ENCODE measurements at regions not wholly inside any gene's neighbourhood (a gene's known extent, or its start where the extent isn't known, plus 50 kb on each side); places are given as distances from the start of the nearest gene placed in this dataset.
A peak's percentile ranks its signal among the peaks of the same experiment; 100 is the strongest.

DNA sequence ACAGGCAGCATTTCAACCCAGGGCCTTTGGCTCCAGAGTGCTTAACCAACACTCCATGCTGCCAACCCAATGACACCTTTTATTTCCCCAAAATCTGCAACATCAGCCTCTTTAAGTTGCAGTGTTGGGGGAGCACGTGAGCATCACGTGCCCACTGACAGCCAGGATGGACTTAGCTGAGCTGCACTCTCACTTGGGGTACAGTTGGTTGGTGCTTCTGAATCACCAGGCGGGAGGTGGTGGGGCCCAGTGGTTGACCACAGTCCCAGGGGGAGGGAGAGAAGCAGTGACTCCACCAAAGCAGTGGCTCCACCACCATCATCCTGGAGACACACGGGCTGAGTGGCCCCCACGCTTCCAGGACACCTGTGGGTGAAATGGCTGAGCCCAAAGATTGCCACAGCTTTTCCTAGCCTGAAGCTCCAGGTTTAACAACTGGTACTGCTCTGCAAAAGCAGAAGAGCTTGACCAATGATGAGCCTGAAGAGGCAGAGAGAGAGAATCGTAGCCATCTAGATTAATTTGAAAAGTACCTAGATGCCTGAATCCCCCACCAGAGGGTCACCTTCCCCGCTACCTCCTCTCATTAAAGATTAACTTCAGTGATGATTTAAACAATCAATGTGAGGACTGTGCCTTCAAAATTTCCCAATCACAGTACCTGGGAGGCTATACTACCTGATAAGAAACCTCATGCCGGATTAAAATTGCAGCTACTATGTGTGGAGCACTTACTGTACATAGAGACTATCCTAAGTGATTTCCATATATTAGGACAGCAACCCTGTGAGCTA, 193.8 kb downstream of the FOXO1 start:
- DNase-seq, result no peak
- 78 to 85% methylated on average over 5 to 8 of the region's 8 CpGs for WGBS, 2 donors
- intact Hi-C loops (cut with DNase I; ENCODE audit: low total_unique reads), result no loop called here
- no peak for TF ChIP-seq POLR2A (IDR thresholded peaks at IDR 0.05)
- no peak for TF ChIP-seq CTCF (IDR thresholded peaks at IDR 0.05)
- Histone ChIP-seq H3K27me3 (no peaks in the 10 kb centered on the region), H3K36me3 (ENCODE audit: low read depth, missing control alignments) (no peaks in the 10 kb centered on the region), H3K4me3 (no peak overlapping the region), H3K9me3 (no peaks in the 10 kb centered on the region), H3K4me1 (peaks cover 4% of the 10 kb centered on the region), H3K27ac (no peak overlapping the region)

DNA sequence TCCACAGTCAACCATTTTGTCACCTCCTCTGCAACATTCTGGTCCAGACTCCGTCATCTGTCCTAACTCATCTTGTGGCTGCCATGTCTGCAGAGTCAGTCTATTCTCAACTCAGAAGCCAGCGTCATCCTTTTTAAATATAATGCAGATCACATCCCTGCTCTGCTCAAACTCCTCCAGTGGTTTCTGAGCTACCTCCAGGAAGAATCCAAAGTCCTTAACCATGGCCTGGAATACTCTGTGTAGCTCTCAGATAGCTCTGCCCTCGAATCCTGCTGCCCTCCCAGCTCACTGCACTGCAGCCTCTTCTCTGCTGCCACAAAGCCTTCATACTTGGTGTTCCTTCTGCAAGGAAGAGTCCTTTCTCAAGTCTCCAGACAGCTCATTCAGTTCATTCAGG, 190.8 kb downstream of the FOXO1 start:
- no peak overlapping the region for H3K4me3 ChIP-seq
- no peak overlapping the region for H3K27ac ChIP-seq
- H3K36me3 ChIP-seq (ENCODE audit: low read depth, missing control alignments), result no peaks in the 10 kb centered on the region
- no peak for DNase-seq
- no peaks in the 10 kb centered on the region for H3K9me3 ChIP-seq
- TF ChIP-seq CTCF (IDR thresholded peaks at IDR 0.05) (no peak), POLR2A (IDR thresholded peaks at IDR 0.05) (no peak)
- peaks cover 7% of the 10 kb centered on the region for H3K4me1 ChIP-seq
- no peaks in the 10 kb centered on the region for H3K27me3 ChIP-seq
- WGBS, 2 donors, result 90 to 93% methylated on average over 3 of the region's 3 CpGs
- intact Hi-C loops (cut with DNase I; ENCODE audit: low total_unique reads), result no loop called here

GRCh38 chr13:40476175-40476958, 190.1 kb downstream of the FOXO1 start:
- intact Hi-C loops (cut with DNase I; ENCODE audit: low total_unique reads), result no loop called here
- 58 to 59% methylated on average over 4 of the region's 4 CpGs for WGBS, 2 donors
- H3K36me3 ChIP-seq (ENCODE audit: low read depth, missing control alignments), result no peaks in the 10 kb centered on the region
- H3K9me3 ChIP-seq, result no peaks in the 10 kb centered on the region
- TF ChIP-seq CTCF (IDR thresholded peaks at IDR 0.05) (no peak), POLR2A (IDR thresholded peaks at IDR 0.05) (no peak)
- no peaks in the 10 kb centered on the region for H3K27me3 ChIP-seq
- no peak for DNase-seq
- H3K27ac ChIP-seq, result no peak overlapping the region
- H3K4me1 ChIP-seq, result peaks cover 11% of the 10 kb centered on the region
- H3K4me3 ChIP-seq, result no peak overlapping the region

DNA sequence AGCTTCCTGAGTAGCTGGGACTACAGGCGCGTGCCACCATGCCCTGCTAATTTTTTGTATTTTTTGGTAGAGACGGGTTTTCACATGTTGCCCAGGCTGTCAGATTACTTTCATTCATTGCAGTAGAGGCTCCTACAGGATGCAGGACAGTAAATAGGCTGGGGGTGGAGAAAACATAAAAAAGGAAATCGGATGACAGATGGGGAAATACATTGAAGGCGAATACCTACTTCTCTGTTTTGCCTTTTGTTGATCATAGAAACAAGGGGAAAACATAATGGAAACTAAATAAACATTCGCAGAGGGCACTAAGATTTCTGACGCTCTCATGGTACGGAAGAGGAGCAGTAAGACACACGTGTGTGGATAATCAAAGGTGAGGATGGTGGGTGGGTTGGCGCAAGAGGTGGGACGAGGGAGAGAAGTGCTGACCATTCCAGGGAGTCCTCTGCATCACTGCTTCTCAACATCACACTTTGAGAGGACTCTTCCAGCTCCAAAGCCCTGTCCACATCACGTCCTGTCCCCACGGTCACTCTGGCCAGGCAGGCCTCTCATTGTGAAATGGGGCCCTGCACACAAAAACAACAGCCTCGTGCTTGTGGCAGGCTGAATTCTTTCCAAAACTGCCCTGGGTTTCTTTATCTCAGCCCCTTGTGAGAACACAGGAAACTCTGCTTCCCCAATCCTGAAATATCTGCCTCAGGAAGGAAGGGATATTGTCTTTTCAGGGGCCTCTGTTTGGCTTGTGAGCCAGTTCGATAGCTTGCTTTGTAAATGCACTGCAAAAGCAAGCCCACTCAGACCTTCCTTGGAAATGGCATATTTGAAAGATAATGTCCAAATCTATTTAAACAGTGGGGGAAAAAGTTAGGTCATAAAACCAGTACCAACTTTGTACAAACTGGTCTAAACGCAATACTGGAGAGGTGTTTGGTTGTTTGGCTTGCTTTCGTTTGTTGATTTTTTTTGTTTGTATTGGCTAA, 188.5 kb downstream of the FOXO1 start:
- intact Hi-C loops (cut with DNase I; ENCODE audit: low total_unique reads), result no loop called here
- 69 to 71% methylated on average over 17 of the region's 17 CpGs for WGBS, 2 donors
- no peak for DNase-seq
- Histone ChIP-seq H3K4me3 (no peak overlapping the region), H3K4me1 (peaks cover 11% of the 10 kb centered on the region), H3K9me3 (no peaks in the 10 kb centered on the region), H3K36me3 (ENCODE audit: low read depth, missing control alignments) (no peaks in the 10 kb centered on the region), H3K27me3 (no peaks in the 10 kb centered on the region), H3K27ac (peak overlapping the region in 1 of 2 donors; percentile 58)
- TF ChIP-seq CTCF (IDR thresholded peaks at IDR 0.05) (no peak), POLR2A (IDR thresholded peaks at IDR 0.05) (no peak)
